OCI-LY3 (cell line): ENCODE measurements at regions not wholly inside any gene's neighbourhood (a gene's known extent, or its start where the extent isn't known, plus 50 kb on each side); places are given as distances from the start of the nearest gene placed in this dataset.

Experiments
- H2AFZ ChIP-seq: fragments of 200-600, 300-600 bp; shearing (Covaris generic); 2 replicates; pipeline ENCODE4 v1.6.0; 2014; ENCODE audit warnings: antibody characterized with exemption, low read depth, low read length
- H3K27ac ChIP-seq: fragments of 200-600, 300-600 bp; sonication (generic); 2 replicates; pipeline ENCODE4 v1.5.1; 2014; ENCODE audit warnings: mild to moderate bottlenecking, low read length, moderate library complexity, mixed read lengths
- H3K27me3 ChIP-seq: fragments of 200-600, 300-600 bp; sonication (generic); 2 replicates; pipeline ENCODE4 v1.6.1; 2014; ENCODE audit warnings: low read depth, low read length, mixed read lengths
- H3K36me3 ChIP-seq: fragments of 200-600, 300-600 bp; sonication (generic); replicated peaks from 2 replicates; pipeline ENCODE3; 2014; ENCODE audit warnings: low read depth, low read length, mixed read lengths
- H3K4me1 ChIP-seq: fragments of 300-600, 200-600 bp; sonication (generic); 2 replicates; pipeline ENCODE4 v1.6.1; 2014; ENCODE audit warnings: low read length, mixed read lengths
- H3K4me2 ChIP-seq: fragments of 200-600, 300-600 bp; sonication (generic); 2 replicates; pipeline ENCODE4 v1.6.1; 2014; ENCODE audit warnings: low read length, mixed read lengths
- H3K4me3 ChIP-seq: fragments of 300-600, 200-600 bp; sonication (generic); 2 replicates; pipeline ENCODE4 v1.5.1; 2014; ENCODE audit warnings: antibody characterized with exemption, mild to moderate bottlenecking, low read length, moderate library complexity
- H3K79me2 ChIP-seq: fragments of 300-600, 200-600 bp; shearing (Covaris generic); 2 replicates; pipeline ENCODE4 v1.6.1; 2014; ENCODE audit warnings: mild to moderate bottlenecking, low read length, mixed read lengths
- H3K9ac ChIP-seq: fragments of 300-600, 200-600 bp; shearing (Covaris generic); 2 replicates; pipeline ENCODE4 v1.6.0; 2014; ENCODE audit warnings: mild to moderate bottlenecking, low read length, moderate library complexity
- H3K9me3 ChIP-seq: fragments of 200-600, 300-600 bp; shearing (Covaris generic); 2 replicates; pipeline ENCODE4 v1.6.1; 2014; ENCODE audit warnings: low read length, mixed read lengths; ENCODE audit not compliant: insufficient read depth
- H4K20me1 ChIP-seq: fragments of 200-600, 300-600 bp; sonication (generic); 2 replicates; pipeline ENCODE4 v1.6.1; 2016; ENCODE audit warnings: low read length, mixed read lengths; ENCODE audit not compliant: insufficient read depth
- CTCF ChIP-seq: fragments of 200-600, 300-600 bp; sonication (generic); IDR thresholded peaks from 2 replicates; pipeline ENCODE4 v1.5.1; 2014; ENCODE audit warnings: antibody characterized with exemption, low read length, low read depth
- EZH2phosphoT487 ChIP-seq: fragments of 200-600 bp; shearing (Covaris generic); IDR thresholded peaks from 2 replicates; pipeline ENCODE4 v1.6.1; 2018; ENCODE audit warnings: antibody characterized with exemption, mixed run types, low read depth

DNA sequence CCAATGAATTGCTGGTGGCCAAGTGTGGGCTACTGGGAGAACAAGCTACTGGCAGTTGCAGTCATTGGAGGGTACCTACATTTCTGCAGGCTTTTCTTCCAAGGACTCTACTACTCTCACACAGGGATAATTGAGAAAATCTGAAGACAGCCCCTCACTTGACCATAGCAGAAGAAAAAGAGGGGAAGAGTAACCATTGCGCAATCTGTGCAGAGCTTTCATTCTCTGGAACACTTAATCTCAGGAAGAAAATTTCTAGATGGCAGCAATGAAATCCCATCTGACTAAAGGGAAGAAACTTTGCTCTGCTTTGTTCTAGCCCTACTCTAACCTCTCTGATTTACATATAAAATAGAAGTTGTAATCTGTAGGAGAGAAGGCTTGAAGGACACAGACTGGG lies 1239.6 kb upstream of the SORCS1 start:
- H3K36me3 ChIP-seq, result no peaks in the 10 kb centered on the region
- H3K4me1 ChIP-seq, result peaks cover 18% of the 10 kb centered on the region
- no peaks in the 10 kb centered on the region for H3K79me2 ChIP-seq
- H2AFZ ChIP-seq, result no peak overlapping the region
- no peak overlapping the region for H3K9ac ChIP-seq
- H3K9me3 ChIP-seq, result no peaks in the 10 kb centered on the region
- no peak overlapping the region for H3K4me2 ChIP-seq
- H3K27ac ChIP-seq, result no peak overlapping the region
- H3K27me3 ChIP-seq, result no peaks in the 10 kb centered on the region
- no peak for TF ChIP-seq EZH2phosphoT487
- no peak for TF ChIP-seq CTCF
- H4K20me1 ChIP-seq, result no peaks in the 10 kb centered on the region
- no peak overlapping the region for H3K4me3 ChIP-seq

DNA sequence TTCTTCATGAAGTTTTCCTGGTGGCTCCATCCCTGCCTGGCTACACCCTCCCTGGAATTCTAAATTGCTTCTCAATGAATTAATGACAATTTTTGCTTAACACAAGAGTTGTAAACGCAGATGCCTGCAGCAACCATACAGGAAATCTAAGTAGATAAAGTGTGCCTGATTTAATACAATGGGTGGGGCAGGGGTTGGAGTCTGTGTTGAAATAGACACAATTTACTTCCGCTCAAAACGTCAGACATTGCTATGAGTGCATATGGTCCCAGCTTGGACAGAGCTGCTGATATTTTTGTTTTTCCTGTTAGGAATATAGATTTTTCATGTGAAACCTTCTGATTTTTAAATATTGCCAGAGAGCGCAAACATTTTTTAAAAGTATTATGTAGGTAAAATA lies 1235.0 kb upstream of the SORCS1 start:
- H2AFZ ChIP-seq, result no peak overlapping the region
- H3K4me1 ChIP-seq, result peaks cover 18% of the 10 kb centered on the region
- H3K4me3 ChIP-seq, result no peak overlapping the region
- H3K9me3 ChIP-seq, result no peaks in the 10 kb centered on the region
- no peak overlapping the region for H3K9ac ChIP-seq
- no peaks in the 10 kb centered on the region for H3K36me3 ChIP-seq
- no peak overlapping the region for H3K27ac ChIP-seq
- TF ChIP-seq CTCF, result no peak
- TF ChIP-seq EZH2phosphoT487, result no peak
- no peaks in the 10 kb centered on the region for H3K79me2 ChIP-seq
- no peaks in the 10 kb centered on the region for H3K27me3 ChIP-seq
- no peaks in the 10 kb centered on the region for H4K20me1 ChIP-seq
- H3K4me2 ChIP-seq, result no peak overlapping the region; the same call in 1 of the 2 replicates

- Histone ChIP-seq H3K79me2 (no peaks in the 10 kb centered on the region), H2AFZ (no peak overlapping the region), H3K4me1 (no peaks in the 10 kb centered on the region), H3K4me2 (no peak overlapping the region), H3K36me3 (no peaks in the 10 kb centered on the region), H4K20me1 (no peaks in the 10 kb centered on the region), H3K27me3 (no peaks in the 10 kb centered on the region), H3K27ac (no peak overlapping the region), H3K9me3 (no peaks in the 10 kb centered on the region), H3K4me3 (no peak overlapping the region), H3K9ac (no peak overlapping the region)
- TF ChIP-seq CTCF, result no peak
- no peak for TF ChIP-seq EZH2phosphoT487
These were observed 1228.6 kb upstream of the SORCS1 start for GRCh38 chr10:108393089-108393488.

DNA sequence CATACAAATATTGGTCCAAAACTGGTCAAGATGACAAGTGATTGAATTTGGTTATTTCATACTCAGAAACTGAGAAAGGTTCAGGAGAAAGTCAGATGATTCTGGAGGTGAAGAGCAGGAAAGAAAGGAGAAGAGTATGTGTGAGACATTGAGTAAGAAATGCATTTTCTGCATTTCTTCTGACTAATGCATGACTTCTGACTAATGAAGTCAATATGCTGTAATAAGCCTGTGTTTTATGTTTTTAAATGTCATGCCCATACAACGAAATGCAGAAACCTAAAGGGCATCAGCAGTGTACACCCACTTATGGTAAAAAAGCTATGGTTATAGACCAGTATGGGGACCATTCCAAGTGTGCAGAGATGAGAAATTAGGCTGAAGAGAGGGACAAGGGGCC lies 1227.8 kb upstream of the SORCS1 start:
- no peaks in the 10 kb centered on the region for H3K4me1 ChIP-seq
- no peak overlapping the region for H3K9ac ChIP-seq
- H3K9me3 ChIP-seq, result no peaks in the 10 kb centered on the region
- no peaks in the 10 kb centered on the region for H3K79me2 ChIP-seq
- no peak overlapping the region for H2AFZ ChIP-seq
- H3K4me2 ChIP-seq, result no peak overlapping the region
- no peaks in the 10 kb centered on the region for H3K27me3 ChIP-seq
- H3K36me3 ChIP-seq, result no peaks in the 10 kb centered on the region
- no peak overlapping the region for H3K27ac ChIP-seq
- no peak overlapping the region for H3K4me3 ChIP-seq
- H4K20me1 ChIP-seq, result no peaks in the 10 kb centered on the region
- TF ChIP-seq CTCF (no peak), EZH2phosphoT487 (no peak)
